GM10248 (cell line): ENCODE measurements at regions not wholly inside any gene's neighbourhood (a gene's known extent, or its start where the extent isn't known, plus 50 kb on each side); places are given as distances from the start of the nearest gene placed in this dataset.

Source experiments
- CTCF ChIA-PET: fragments of 300-600 bp; sonication (Branson Sonifier 250); formaldehyde crosslinking; extraction: SDS; loops from one replicate; lab custom pipeline; 2021; ENCODE audit warnings: antibody characterized with exemption; lab: Yijun Ruan, JAX
- POLR2A ChIA-PET: fragments of 350-650 bp; sonication (Branson Sonifier 250); formaldehyde crosslinking; extraction: SDS; loops from one replicate; lab custom pipeline; 2020; ENCODE audit warnings: antibody characterized with exemption; lab: Yijun Ruan, JAX
- DNase-seq: peaks from one replicate; pipeline ENCODE4 v3.0.0; 2012; ENCODE audit errors: extremely low spot score
- TF ChIP-seq, protein P1 (sequence below): IDR thresholded peaks from 2 replicates; pipeline ENCODE4 v1.5.1; 2012; ENCODE audit warnings: mild to moderate bottlenecking, low read depth; ENCODE audit errors: extremely low read depth, missing control alignments, control extremely low read depth

DNA sequence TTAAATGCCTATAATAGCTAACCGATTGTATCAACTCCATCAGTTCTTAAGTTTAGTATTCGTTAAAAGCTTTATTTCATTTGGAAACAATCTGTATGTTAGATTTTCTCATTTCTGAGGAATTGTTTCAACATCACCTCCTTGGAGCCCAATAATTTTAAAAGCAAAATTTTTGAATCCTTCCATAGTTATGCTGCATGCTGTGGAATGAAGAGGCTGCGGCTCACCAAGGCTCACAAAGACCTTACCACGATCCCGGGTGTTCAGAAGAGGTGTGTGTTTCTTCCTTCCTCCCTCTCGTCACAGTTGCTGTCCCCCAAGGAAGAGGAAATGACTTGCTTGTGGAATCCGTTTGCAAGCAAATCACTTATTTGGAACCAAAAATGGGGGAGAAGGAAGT, 143.8 kb downstream of the FGF1 start:
- ChIA-PET CTCF (no interaction called here), POLR2A (no interaction called here)
- no peak for DNase-seq
- TF ChIP-seq, protein P1, sequence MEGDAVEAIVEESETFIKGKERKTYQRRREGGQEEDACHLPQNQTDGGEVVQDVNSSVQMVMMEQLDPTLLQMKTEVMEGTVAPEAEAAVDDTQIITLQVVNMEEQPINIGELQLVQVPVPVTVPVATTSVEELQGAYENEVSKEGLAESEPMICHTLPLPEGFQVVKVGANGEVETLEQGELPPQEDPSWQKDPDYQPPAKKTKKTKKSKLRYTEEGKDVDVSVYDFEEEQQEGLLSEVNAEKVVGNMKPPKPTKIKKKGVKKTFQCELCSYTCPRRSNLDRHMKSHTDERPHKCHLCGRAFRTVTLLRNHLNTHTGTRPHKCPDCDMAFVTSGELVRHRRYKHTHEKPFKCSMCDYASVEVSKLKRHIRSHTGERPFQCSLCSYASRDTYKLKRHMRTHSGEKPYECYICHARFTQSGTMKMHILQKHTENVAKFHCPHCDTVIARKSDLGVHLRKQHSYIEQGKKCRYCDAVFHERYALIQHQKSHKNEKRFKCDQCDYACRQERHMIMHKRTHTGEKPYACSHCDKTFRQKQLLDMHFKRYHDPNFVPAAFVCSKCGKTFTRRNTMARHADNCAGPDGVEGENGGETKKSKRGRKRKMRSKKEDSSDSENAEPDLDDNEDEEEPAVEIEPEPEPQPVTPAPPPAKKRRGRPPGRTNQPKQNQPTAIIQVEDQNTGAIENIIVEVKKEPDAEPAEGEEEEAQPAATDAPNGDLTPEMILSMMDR, result no peak

DNA sequence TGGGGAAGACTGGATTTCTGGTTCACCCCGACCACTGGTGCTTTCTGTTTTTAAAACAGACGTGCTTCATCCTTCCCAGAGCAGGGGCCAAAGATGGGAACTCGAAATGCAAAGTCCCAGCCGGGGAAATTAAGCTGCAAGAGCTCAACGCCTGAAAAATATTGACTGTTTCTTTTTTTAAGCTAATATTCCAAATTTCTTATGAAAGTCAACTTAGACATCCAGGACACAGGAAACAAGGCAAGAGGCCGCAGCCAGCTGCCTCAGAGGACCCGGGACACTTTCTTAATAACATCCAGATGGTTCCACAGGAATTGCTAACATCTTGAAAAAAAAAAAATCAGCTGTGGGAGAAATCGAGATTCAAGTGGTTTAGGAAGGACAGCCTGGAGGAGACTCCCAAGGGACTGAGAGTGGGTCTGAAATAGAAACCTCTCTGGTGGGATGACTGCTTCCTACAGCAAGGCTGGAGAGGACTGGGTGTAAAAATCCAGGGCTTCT, 144.9 kb downstream of the FGF1 start:
- TF ChIP-seq, protein P1, result no peak
- no peak for DNase-seq
- ChIA-PET POLR2A (no interaction called here), CTCF (interaction anchor here (1.3 kb wide), 1 partner anchor 10 kb away, joined by 5 read pairs; no protein-coding TSS in a partner anchor)

DNA sequence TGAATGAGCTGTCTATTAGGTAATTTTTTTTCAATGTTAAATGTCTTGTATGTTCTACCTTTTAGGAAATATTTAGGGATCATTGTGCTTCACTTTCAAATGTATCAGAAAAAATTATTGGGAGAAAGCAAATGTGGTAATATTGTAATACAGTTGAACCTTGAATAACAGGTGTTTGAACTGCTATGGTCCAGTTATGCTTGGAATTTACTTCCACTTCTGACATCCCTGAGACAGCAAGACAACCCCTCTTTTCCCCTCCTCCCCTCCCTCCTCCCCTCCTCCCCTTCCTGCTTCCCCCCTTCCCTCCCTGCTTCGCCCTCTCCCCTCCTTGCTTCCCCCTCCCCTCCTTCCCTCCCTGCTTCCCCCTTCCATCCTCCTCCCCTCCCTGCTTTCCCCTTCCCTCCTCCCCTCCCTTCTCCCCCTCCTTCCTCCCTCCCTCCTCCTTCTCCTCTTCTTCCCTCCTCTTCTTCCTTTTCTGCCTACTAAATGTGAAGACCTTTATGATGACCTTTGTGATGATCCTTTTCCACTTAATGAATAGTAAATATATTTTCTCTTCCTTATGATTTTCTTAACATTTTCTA, 146.6 kb downstream of the FGF1 start:
- CTCF ChIA-PET, result interaction anchor here (1.4 to 1.6 kb wide), 2 partner anchors 11 to 65 kb away, joined by 3 read pairs; no protein-coding TSS in a partner anchor

DNA sequence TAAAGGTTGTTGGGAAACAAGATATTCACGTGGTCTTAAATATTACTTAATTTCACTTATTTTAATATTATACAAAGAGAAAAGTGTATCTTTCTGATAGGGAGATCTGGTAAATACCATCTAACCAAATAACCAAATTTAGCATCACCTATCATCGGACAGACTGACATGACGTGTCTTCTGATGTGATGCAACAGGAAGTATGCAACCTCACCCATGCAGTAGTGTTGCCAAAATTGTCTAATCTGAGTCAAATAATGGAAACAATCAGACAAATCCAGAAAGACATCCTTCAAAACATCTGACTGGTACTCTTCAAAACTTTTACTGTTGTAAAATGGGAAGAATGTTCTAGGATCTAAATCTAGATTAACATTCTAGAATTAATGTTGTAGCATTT, 148.0 kb downstream of the FGF1 start:
- no peak for DNase-seq
- TF ChIP-seq, protein P1, result no peak
- ChIA-PET POLR2A (no interaction called here), CTCF (no interaction called here)

More for the DNA sequence above, 146.6 kb downstream of the FGF1 start:
- TF ChIP-seq, protein P1, result no peak
- POLR2A ChIA-PET, result no interaction called here
- DNase-seq, result no peak

DNA sequence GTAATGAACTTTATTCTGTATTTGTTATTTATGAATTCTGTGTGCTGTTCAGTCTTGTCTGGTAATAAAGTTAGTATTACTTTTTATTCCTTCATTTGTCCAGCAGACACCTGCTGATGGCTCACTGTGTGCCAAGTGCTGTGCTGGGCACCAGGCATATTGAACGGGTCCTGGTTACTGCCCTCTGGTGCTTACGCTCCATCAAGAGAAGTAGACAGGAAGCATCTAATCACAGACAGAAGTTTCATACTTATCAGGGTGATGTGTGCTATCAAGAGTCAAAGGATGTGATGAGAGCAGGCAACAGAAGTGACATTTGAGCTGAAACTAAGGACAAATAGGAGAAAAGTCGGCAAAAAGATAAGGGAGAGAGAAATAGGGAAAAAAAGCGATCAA, 153.1 kb downstream of the FGF1 start:
- POLR2A ChIA-PET, result no interaction called here
- DNase-seq, result no peak
- CTCF ChIA-PET, result no interaction called here
- TF ChIP-seq, protein P1, result no peak

DNA sequence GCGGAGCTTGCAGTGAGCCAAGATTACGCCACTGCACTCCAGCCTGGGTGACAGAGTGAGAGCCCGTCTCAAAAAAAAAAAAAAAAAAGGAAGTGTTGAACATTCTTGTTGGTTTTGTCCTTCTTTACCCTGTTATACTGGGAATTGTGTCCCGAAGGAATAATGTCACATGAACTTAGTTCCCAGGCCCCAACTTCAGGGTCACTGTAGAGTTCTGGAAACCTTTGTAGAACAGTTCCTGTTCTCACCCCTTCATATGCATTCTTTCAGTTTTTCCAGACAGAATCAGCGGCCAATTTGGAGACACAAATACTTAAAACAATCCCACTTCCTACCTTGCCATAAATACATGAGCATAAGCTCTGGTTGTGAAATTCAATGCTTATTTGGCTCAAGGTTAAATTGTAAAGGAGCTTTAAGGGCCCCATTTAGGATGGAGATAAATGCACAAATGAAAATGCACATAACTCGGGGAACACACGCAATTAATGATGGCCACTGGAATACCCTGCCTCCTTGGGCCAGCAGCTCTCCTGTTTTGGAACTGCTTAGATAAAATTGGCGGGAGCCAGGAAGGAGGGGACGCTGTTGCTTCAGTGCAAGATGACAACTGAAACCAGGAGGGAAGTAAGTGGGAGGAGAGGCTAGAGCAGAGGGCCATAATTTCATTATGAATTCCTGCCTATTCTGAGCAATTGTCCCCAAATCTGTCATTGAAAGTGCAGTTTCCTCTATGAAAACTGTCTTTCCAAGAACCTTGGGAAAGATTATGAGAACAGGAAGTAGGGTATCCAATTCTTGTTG, 153.7 kb downstream of the FGF1 start:
- POLR2A ChIA-PET, result no interaction called here
- TF ChIP-seq, protein P1, result no peak
- no peak for DNase-seq
- CTCF ChIA-PET, result interaction anchor here (1.8 kb wide), 1 partner anchor 9 kb away, joined by 5 read pairs; no protein-coding TSS in a partner anchor
